Inflammatory macrophage treated with lipopolysaccharide for 4 hours (primary cell): ENCODE measurements at regions not wholly inside any gene's neighbourhood (a gene's known extent, or its start where the extent isn't known, plus 50 kb on each side); places are given as distances from the start of the nearest gene placed in this dataset.
"Not testable (repeated sequence)": the region's sequence is repeated elsewhere in the genome, so short reads cannot be mapped to it uniquely, and the experiment has no call there.

Source experiments
- DNase-seq: peaks from one replicate; pipeline ENCODE4 v3.0.0-alpha.2; 2020

DNA sequence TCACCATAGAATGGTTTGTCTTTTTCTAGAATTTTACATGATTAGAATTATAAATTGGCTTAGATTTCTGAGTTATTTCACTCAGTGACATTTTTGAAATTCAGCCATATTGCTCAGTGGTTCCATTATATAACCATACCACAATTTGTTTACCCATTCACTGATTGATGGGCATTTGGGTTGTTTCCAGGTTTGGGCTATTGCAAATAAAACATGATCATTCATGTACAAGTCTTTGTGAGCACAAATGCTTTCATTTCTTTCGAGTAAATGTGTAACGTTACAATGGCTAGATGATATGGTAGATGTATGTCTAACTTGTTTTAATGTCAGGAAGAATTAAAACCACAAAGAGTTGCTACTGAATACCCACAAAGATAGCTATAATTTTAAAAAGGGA, 279.9 kb upstream of the TARS1 start:
- DNase-seq, result no peak

DNA sequence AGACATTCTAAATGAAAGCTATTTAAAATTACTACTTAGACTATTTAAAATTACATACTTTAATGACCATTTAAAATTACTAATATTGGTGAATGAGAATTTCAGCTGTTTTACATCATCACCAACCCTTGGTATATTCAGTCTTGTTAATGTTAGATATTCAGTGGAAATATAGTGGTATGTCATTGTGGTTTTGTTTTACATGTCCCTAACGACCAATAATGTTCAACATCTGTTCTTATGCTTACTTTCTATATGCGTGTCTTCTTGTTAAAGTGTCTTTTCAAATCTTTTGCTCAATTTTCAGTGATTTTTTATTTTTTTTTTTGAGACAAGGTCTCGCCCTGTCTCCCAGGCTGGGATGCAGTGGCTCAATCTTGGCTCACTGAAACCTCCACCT, 279.3 kb upstream of the TARS1 start:
- no peak for DNase-seq

DNA sequence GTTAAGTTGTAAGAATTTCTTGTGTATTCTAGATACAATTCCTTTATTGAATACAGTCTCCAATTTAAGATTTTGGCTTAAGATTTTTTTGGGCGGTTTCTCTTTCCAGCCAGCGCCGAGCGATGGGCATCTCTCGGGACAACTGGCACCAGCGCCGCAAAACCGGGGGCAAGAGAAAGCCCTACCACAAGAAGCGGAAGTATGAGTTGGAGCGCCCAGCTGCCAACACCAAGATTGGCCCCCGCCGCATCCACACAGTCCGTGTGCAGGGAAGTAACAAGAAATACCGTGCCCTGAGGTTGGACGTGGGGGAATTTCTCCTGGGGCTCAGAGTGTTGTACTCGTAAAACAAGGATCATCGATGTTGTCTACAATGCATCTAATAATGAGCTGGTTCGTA, 278.7 kb upstream of the TARS1 start:
- no peak for DNase-seq

- no peak for DNase-seq
Observed at GRCh38 chr5:33166522-33166921, 274.2 kb upstream of the TARS1 start.

- DNase-seq, result no peak
Observed at GRCh38 chr5:33166948-33167347, 273.8 kb upstream of the TARS1 start.

GRCh38 chr5:33167541-33167940, 273.2 kb upstream of the TARS1 start:
- DNase-seq, result no peak

GRCh38 chr5:33170411-33170810, 270.4 kb upstream of the TARS1 start:
- no peak for DNase-seq

DNA sequence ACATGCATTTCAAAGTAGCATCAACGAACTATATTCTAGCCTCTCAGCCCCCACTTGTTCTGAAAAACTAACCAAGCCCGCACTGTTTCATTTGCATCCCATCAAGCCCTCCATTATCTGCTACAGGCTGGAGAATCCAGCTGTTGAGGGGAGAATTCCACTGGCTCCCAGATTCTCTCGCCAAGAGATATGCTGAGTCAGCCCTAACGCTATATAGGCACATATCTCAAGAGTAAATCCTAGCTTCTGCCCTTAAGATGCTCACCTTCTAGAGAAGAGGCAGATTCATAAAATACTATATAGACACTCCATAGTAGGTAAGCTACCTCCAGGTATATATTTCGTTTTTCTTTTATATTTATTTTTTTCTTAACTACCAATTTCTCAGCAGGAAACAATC, 266.4 kb upstream of the TARS1 start:
- DNase-seq, result no peak

DNA sequence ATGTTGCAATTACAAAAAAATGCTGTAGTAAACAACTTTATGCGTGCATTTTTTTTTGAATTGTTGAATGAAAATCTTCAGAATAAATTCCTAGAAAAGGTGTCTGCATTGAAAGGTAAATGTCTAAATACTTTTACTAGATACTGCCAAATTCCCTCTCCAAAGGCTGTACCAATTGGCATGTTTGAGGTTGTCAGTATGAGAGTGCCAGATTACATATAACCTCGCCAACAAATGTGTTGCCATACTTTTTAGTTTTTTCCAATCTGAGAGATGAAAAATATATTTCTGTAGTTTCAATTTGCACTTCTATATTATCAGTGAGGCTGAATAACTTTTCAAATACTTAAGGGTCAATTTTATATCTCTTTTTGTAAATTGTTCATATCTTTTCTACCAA, 261.5 kb upstream of the TARS1 start:
- DNase-seq, result no peak

DNA sequence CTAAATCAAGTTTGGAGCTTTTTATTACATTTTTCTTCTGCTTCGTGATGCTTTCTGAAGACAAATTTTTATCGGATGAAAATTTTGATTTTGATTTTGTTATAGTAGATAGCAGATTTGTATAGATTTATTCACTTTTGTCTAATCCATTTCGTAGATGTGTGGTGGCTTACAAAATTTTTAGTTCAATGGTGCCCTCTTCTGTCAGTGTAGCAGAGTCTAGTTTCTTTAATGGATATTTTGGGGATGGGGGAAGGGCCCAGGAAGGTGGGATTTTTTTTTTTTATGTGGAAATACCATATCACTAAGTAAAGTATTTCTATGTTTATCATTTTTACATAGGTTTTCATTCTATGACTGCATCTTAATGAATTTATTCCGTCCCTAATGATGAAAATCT, 259.9 kb upstream of the TARS1 start:
- no peak for DNase-seq

GRCh38 chr5:33182986-33183385, 257.8 kb upstream of the TARS1 start:
- DNase-seq, result no peak

DNA sequence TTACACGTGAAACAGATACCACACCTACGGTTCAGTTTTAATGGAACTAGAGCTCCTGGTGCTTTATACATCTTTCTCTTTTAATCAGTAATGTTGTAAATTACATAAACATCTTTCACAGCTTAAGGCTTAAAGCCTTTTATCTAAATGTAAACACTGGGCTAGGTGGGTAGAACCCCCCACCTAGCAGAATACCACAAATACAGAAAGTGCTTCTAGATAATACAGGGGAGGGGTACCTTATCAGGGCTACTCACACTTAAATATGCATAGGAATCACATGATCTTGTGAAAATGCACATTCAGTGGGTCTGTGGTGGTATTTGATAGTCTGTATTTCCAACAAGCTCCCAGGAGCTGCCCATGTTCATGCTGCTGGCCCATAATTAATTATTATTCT, 256.4 kb upstream of the TARS1 start:
- DNase-seq, result no peak

DNA sequence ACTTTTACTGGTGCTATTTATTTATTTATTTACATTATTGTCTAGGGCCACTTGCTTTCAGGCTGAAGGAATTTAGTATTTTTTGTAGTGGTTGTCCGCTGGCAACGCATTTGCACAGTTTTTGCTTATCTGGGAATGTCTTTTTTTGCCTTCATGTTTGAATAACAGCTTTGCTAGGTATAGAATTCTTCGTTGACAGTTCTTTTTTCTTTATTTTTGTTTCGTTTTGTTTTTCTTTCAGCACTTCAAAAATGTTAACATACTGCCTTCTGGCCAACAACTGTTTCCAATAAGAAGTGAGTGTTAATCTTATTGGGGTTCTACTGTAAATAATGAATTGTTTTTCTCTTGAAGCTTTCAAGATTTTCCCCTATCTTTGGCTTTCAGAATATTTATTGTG, 252.7 kb upstream of the TARS1 start:
- DNase-seq, result no peak

DNA sequence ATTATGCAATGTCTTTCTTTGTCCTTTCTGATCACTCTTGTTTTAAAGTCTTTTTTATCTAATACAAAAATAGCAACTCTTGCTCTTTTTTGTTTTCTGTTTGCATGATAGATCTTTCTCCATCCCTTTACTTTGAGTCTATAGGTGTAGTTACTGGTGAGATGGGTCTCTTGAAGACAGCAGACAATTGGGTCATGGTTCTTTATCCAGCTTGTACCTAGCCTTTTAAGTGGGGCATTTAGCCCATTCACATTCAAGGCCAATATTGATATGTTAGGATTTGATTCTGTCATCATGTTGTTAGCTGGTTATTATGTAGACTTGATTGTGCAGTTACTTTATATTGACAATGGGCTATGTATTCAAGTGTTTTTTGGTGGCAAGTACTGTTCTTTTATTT, 245.9 kb upstream of the TARS1 start:
- DNase-seq, result no peak

DNA sequence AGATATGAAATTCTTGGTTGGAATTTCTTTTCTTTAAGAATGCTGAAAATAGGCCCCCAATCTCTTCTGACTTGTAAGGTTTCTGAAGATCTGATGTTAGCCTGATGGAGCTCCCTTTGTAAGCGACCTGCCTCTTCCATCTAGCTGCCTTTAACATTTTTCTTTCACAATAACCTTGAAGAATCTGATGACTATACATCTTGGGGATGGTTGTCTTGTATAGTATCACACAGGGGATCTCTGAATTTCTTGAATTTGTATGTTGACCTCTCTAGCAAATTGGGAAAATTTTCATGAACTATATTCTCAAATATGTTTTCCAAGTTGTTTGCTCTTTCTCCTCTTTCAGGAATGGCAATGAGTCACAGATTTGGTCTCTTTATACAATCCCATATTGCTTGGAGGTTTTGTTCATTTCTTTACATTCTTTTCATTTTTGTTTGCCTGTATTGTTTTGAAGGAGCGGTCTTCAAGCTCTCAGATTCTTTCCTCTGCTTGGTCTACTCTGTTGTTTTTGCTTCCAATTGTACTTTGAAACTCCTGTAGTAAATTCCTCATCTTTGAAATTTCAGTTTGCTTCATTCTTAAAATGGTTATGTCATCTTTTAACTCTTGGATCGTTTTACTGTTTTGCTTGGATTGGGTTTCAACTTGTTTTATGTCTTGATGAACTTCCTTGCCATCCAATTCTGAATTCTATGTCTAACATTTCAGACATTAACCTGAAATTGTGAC, 245.2 kb upstream of the TARS1 start:
- DNase-seq, result no peak

DNA sequence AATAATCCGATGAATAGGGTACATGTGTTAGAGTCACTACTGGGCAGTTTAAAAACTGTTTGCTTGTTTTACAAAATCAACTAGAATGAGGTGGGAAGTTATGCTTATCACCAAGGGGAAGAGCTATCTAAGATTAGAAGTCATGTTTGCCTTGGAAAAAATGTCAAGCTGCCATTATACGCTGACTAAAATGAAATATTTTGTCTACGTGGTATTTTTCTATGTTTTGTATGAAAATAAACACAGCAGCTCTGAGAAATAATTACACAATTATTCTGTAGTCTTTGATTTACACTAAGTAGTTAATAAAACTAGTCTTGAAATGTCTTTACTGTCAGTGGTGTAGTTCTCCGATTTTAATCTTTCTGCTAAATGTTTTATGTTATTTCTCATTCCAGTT, 241.9 kb upstream of the TARS1 start:
- DNase-seq, result no peak

GRCh38 chr5:33203931-33204330, 236.8 kb upstream of the TARS1 start:
- DNase-seq, result no peak

DNA sequence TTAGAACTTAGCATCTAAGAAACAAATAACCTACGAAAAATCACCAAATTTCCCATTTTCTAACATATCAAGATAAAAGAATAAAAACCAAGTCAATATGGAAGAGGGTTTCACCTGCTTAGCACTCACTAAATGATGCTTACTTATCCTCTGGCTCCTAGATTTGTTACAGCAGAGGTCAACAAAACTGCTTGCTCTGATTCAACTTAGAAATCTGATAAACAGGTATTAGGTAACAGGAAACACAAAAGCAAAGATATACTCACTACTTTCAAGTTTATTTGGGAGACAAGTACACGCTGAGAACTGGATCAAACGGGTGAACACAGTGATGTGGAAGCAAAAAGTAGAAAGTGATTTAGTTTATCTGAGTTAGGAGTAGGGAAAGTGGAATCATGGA, 235.7 kb upstream of the TARS1 start:
- DNase-seq, result no peak

GRCh38 chr5:33205727-33206410, 234.9 kb upstream of the TARS1 start:
- no peak for DNase-seq

- no peak for DNase-seq
Observed at GRCh38 chr5:33206962-33207506, 233.7 kb upstream of the TARS1 start.

DNA sequence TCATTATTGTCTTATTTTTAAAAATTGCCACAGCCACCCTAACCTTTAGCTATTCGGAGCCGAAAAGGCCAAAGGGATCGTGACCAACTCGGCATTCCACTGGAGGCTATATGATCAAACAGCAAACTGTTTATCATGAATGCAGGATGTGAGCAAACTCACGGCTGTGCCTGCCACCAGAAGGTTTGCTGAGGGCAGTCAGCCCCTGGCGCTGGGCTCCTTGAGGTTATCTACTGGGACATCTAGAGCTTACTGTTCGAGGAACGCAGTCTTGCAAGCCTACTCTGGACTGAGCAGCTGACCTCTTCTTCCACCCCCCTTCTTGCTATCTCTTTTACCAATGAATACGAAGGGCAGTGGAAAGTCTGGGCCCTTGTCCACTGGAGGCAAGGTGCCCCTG, 231.5 kb upstream of the TARS1 start:
- DNase-seq, result no peak

GRCh38 chr5:33210221-33210620, 230.5 kb upstream of the TARS1 start:
- DNase-seq, result not testable (repeated sequence)

DNA sequence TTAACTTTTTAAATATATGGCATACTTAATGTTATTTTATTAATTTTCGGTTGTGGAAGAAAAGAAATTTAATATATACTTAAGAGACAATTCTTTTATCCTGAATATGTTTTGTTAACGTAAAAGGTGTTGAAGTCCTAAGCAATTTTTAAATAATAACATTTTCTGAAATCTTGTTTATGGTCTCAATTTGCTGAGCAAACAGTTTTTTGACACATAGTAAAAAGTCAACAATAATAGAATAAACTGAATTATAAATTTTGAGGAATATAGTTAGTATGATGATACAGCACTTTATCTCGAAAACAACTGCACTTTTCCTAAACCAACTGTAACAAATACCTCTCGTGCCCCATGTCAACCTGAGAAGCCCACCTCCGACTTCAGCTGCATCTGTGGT, 229.8 kb upstream of the TARS1 start:
- DNase-seq, result no peak

DNA sequence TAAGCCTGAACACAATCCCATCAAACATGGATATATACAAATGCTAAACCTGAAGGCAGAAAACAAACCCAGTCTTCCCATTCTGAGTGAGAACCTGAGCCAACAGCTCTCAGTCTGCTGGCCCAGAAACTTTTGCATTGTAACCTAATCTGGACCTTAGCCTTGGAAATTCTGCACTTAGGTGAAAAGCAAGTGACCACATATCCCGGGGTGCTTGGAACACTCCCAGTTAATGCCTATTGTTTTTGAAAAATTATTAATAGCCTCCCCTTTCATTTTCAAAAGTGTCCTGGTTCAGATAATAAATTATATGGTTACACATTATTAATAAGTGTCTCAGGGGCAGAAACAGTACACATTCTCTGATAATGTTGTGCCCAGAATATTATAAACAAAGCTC, 228.3 kb upstream of the TARS1 start:
- no peak for DNase-seq

GRCh38 chr5:33212900-33213299, 227.9 kb upstream of the TARS1 start:
- no peak for DNase-seq
